MM.1S (cell line): ENCODE measurements at regions not wholly inside any gene's neighbourhood (a gene's known extent, or its start where the extent isn't known, plus 50 kb on each side); places are given as distances from the start of the nearest gene placed in this dataset.

Source experiments
- DNase-seq: peaks from one replicate; pipeline ENCODE4 v3.0.0-alpha.2; 2015
- H2AFZ ChIP-seq: fragments of 300-600 bp; sonication (generic); 2 replicates; pipeline ENCODE4 v1.6.0; 2016; ENCODE audit warnings: antibody characterized with exemption, low read length
- H3F3A ChIP-seq: fragments of 300-600 bp; sonication (generic); 2 replicates; pipeline ENCODE4 v1.6.1; 2016; ENCODE audit warnings: mild to moderate bottlenecking, antibody characterized with exemption, low read length, moderate library complexity, mixed read lengths; ENCODE audit not compliant: insufficient read depth
- H3K27ac ChIP-seq: fragments of 300-600 bp; sonication (generic); 2 replicates; pipeline ENCODE4 v1.5.1; 2016; ENCODE audit warnings: mild to moderate bottlenecking, low read length
- H3K27me3 ChIP-seq: fragments of 300-600 bp; sonication (generic); replicated peaks from 2 replicates; pipeline ENCODE4 v1.6.0; 2016; ENCODE audit warnings: low read length; ENCODE audit not compliant: insufficient read depth
- H3K36me3 ChIP-seq: fragments of 300-600 bp; sonication (generic); replicated peaks from 2 replicates; pipeline ENCODE4 v1.6.1; 2016; ENCODE audit warnings: mild to moderate bottlenecking, low read length, mixed read lengths; ENCODE audit not compliant: insufficient read depth
- H3K4me1 ChIP-seq: fragments of 300-600 bp; sonication (generic); 2 replicates; pipeline ENCODE4 v1.6.1; 2016; ENCODE audit warnings: low read length, mixed read lengths
- H3K4me2 ChIP-seq: fragments of 300-600 bp; sonication (generic); 2 replicates; pipeline ENCODE4 v1.6.0; 2016; ENCODE audit warnings: low read depth, low read length
- H3K4me3 ChIP-seq: fragments of 300-600 bp; sonication (generic); 2 replicates; pipeline ENCODE4 v1.5.1; 2016; ENCODE audit warnings: low read length, mixed read lengths
- H3K79me2 ChIP-seq: fragments of 300-600 bp; sonication (generic); 2 replicates; pipeline ENCODE4 v1.6.1; 2016; ENCODE audit warnings: mixed run types, low read length, mixed read lengths
- H3K9ac ChIP-seq: fragments of 300-600 bp; sonication (generic); 2 replicates; pipeline ENCODE4 v1.6.1; 2016; ENCODE audit warnings: low read length, mixed read lengths
- H3K9me2 ChIP-seq: fragments of 300-600 bp; sonication (generic); replicated peaks from 2 replicates; pipeline ENCODE4 v1.6.1; 2016; ENCODE audit warnings: mild to moderate bottlenecking, low read length, mixed read lengths; ENCODE audit not compliant: insufficient read depth
- H3K9me3 ChIP-seq: fragments of 300-600 bp; sonication (generic); replicated peaks from 2 replicates; pipeline ENCODE4 v1.6.1; 2016; ENCODE audit warnings: mild to moderate bottlenecking, low read length, mixed read lengths; ENCODE audit not compliant: insufficient read depth
- H4K20me1 ChIP-seq: fragments of 300-600 bp; sonication (generic); 2 replicates; pipeline ENCODE4 v1.6.1; 2016; ENCODE audit warnings: mild to moderate bottlenecking, low read length, moderate library complexity, mixed read lengths; ENCODE audit not compliant: insufficient read depth
- EZH2 ChIP-seq: fragments of 300-600 bp; sonication (generic); optimal IDR thresholded peaks from 2 replicates; pipeline ENCODE3; 2017; ENCODE audit warnings: low read depth, mild to moderate bottlenecking, antibody characterized with exemption, low read length, mixed read lengths
- EZH2phosphoT487 ChIP-seq: fragments of 300-600 bp; sonication (generic); IDR thresholded peaks from 2 replicates; pipeline ENCODE4 v1.6.1; 2018; ENCODE audit warnings: antibody characterized with exemption, low read length
- TF ChIP-seq, protein P1 (sequence below): fragments of 300-600 bp; sonication (generic); IDR thresholded peaks from 2 replicates; pipeline ENCODE4 v1.5.1; 2016; ENCODE audit warnings: antibody characterized with exemption, low read length, mixed read lengths

DNA sequence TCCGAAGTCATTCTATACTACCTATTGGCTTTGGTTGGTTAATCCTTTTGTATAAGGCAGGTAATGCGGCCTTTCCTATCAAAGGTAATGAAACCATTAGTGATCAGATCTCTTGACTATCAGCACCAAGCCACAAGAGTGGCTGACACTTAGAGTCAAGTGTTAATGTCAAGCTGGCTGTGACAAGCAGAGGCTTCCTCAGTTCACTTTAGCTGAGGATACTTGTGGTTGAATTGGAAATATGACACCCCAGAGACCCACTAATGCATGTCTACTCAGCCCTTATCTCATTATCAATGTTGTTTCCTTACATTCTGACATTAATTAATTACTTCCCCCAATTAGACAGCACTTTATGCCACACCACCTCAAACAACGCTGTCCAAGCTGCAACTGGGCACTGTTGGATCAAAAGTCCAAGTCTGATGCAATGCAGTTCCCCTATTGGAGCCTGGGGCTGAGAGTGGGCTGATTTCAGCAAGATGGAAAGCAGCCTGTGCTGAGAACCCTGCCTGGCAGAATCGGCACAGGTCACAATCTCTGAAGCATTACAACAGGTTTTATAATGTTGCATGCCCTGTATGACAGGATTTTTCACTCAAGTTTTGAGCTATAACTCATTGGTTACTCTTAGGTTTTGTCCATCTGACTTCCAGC is 273.5 kb downstream of the COL12A1 start:
- H3K9ac ChIP-seq: no peak overlapping the region
- H4K20me1 ChIP-seq: no peaks in the 10 kb centered on the region
- no peak for DNase-seq
- no peaks in the 10 kb centered on the region for H3K4me1 ChIP-seq
- no peak overlapping the region for H3K4me3 ChIP-seq
- no peaks in the 10 kb centered on the region for H3F3A ChIP-seq
- no peaks in the 10 kb centered on the region for H3K27me3 ChIP-seq
- H3K36me3 ChIP-seq: no peaks in the 10 kb centered on the region
- H3K27ac ChIP-seq: no peak overlapping the region
- H3K9me3 ChIP-seq: no peaks in the 10 kb centered on the region
- no peaks in the 10 kb centered on the region for H3K79me2 ChIP-seq
- no peaks in the 10 kb centered on the region for H3K9me2 ChIP-seq
- no peak overlapping the region for H3K4me2 ChIP-seq
- H2AFZ ChIP-seq: no peak overlapping the region
- TF ChIP-seq, protein P1, sequence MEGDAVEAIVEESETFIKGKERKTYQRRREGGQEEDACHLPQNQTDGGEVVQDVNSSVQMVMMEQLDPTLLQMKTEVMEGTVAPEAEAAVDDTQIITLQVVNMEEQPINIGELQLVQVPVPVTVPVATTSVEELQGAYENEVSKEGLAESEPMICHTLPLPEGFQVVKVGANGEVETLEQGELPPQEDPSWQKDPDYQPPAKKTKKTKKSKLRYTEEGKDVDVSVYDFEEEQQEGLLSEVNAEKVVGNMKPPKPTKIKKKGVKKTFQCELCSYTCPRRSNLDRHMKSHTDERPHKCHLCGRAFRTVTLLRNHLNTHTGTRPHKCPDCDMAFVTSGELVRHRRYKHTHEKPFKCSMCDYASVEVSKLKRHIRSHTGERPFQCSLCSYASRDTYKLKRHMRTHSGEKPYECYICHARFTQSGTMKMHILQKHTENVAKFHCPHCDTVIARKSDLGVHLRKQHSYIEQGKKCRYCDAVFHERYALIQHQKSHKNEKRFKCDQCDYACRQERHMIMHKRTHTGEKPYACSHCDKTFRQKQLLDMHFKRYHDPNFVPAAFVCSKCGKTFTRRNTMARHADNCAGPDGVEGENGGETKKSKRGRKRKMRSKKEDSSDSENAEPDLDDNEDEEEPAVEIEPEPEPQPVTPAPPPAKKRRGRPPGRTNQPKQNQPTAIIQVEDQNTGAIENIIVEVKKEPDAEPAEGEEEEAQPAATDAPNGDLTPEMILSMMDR: no peak

DNA sequence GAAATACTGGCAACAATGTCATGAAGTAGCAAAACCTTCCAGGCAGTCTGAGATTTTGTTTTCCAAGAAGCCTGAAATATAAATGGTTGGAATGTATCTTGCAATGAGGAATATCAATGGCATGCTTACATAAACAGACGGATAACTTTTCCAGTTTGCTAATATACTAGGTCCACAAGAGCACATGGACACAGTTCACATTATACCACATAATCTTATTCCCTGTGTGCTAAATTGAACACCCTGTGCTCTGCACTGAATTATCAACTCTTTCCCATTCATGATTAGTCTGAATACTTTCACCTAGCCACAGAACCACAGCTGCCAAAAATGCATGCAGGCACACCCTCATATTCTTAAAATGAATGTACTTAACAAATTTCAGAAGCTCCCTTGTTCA is 274.3 kb downstream of the COL12A1 start:
- H3K9me3 ChIP-seq: no peaks in the 10 kb centered on the region
- H3K27ac ChIP-seq: no peak overlapping the region
- no peak overlapping the region for H3K4me3 ChIP-seq
- no peaks in the 10 kb centered on the region for H3F3A ChIP-seq
- no peaks in the 10 kb centered on the region for H3K79me2 ChIP-seq
- no peaks in the 10 kb centered on the region for H4K20me1 ChIP-seq
- H3K36me3 ChIP-seq: no peaks in the 10 kb centered on the region
- no peak for TF ChIP-seq EZH2phosphoT487
- no peak for TF ChIP-seq EZH2
- TF ChIP-seq, protein P1: no peak
- H3K9me2 ChIP-seq: no peaks in the 10 kb centered on the region
- H2AFZ ChIP-seq: no peak overlapping the region
- no peak for DNase-seq
- H3K4me2 ChIP-seq: no peak overlapping the region
- no peaks in the 10 kb centered on the region for H3K4me1 ChIP-seq
- H3K9ac ChIP-seq: no peak overlapping the region
- no peaks in the 10 kb centered on the region for H3K27me3 ChIP-seq

DNA sequence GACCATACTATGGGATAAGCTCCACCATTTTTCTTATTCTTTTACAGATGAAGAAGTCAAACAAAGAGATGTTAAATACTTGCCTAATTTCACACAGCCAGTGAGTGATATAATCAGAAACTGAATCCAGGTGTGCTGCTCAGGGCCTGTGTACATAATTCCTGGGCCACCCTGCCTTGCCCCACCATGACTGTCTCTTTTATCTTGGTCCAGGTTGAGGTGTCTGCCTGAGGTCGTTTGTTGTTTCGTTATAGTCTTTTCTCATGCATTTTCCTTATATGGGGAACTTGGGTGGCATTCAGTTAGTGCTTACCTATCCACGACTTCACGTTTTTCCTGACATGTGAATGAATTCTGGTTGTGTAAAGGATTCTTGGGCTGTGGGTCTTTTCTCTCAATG is 277.6 kb downstream of the COL12A1 start:
- no peaks in the 10 kb centered on the region for H4K20me1 ChIP-seq
- H3K27me3 ChIP-seq: no peaks in the 10 kb centered on the region
- H3K4me3 ChIP-seq: no peak overlapping the region
- no peak overlapping the region for H3K27ac ChIP-seq
- no peaks in the 10 kb centered on the region for H3K79me2 ChIP-seq
- no peaks in the 10 kb centered on the region for H3F3A ChIP-seq
- TF ChIP-seq EZH2: no peak
- no peak for TF ChIP-seq EZH2phosphoT487
- TF ChIP-seq, protein P1: no peak
- H2AFZ ChIP-seq: no peak overlapping the region
- H3K36me3 ChIP-seq: no peaks in the 10 kb centered on the region
- no peaks in the 10 kb centered on the region for H3K9me2 ChIP-seq
- no peak overlapping the region for H3K4me2 ChIP-seq
- H3K4me1 ChIP-seq: no peaks in the 10 kb centered on the region
- H3K9ac ChIP-seq: no peak overlapping the region
- no peaks in the 10 kb centered on the region for H3K9me3 ChIP-seq
- no peak for DNase-seq
